GM10266 (cell line): ENCODE measurements at regions not wholly inside any gene's neighbourhood (a gene's known extent, or its start where the extent isn't known, plus 50 kb on each side); places are given as distances from the start of the nearest gene placed in this dataset.
A peak's percentile ranks its signal among the peaks of the same experiment; 100 is the strongest.

Source experiments
- DNase-seq: peaks from one replicate; pipeline ENCODE4 v3.0.0; 2012; ENCODE audit errors: extremely low spot score
- CTCF ChIP-seq: IDR thresholded peaks from 2 replicates; pipeline ENCODE4 v1.5.1; 2012; ENCODE audit warnings: mild to moderate bottlenecking, low read depth; ENCODE audit not compliant: control insufficient read depth, insufficient read depth; ENCODE audit errors: missing control alignments

- TF ChIP-seq CTCF, result no peak
Observed at GRCh38 chr4:151842430-151843079, 81.7 kb upstream of the GATB start.

GRCh38 chr4:151841107-151841506 lies 80.3 kb upstream of the GATB start:
- DNase-seq, result no peak
- no peak for TF ChIP-seq CTCF

More at GRCh38 chr4:151842430-151843079, 81.7 kb upstream of the GATB start:
- DNase-seq, result no peak

GRCh38 chr4:151835467-151835866 lies 74.7 kb upstream of the GATB start:
- no peak for TF ChIP-seq CTCF
- no peak for DNase-seq

- TF ChIP-seq CTCF, result no peak
- peak; percentile 19 for DNase-seq
Observed at GRCh38 chr4:151833174-151833573, 72.4 kb upstream of the GATB start.

GRCh38 chr4:151831526-151831925 lies 70.7 kb upstream of the GATB start:
- no peak for TF ChIP-seq CTCF
- DNase-seq, result no peak

GRCh38 chr4:151830168-151830567 lies 69.4 kb upstream of the GATB start:
- no peak for TF ChIP-seq CTCF
- no peak for DNase-seq

- no peak for TF ChIP-seq CTCF
- no peak for DNase-seq
Observed at GRCh38 chr4:151829309-151829708, 68.5 kb upstream of the GATB start.
